ELR (cell line): ENCODE measurements at regions not wholly inside any gene's neighbourhood (a gene's known extent, or its start where the extent isn't known, plus 50 kb on each side); places are given as distances from the start of the nearest gene placed in this dataset.
"Not testable (repeated sequence)": the region's sequence is repeated elsewhere in the genome, so short reads cannot be mapped to it uniquely, and the experiment has no call there.

Experiments used
- DNase-seq: peaks from one replicate; pipeline ENCODE4 v3.0.0-alpha.2; 2015; ENCODE audit warnings: low read depth

GRCh38 chr6:56803594-56803993, 151.3 kb upstream of the BEND6 start:
- DNase-seq: peak; percentile 26

DNA sequence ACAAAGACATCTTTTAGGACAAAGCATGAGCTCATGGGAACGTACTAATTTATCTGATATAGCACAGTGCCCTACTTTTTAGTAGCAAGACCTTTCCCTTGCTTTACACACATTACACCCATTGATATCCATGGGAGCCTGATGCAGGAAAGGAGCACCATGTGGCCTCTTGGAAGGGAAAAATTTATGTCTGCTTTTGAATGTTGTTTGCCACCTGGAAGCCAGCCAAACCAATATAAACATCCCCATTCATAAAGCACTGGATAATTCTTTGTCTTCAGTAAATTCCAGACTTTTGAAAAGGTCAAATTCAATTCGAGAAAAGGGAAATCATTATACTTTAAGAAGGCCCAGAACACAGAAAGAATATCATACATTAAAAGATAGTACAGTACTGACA, 152.3 kb upstream of the BEND6 start:
- DNase-seq: peak; percentile 66

DNA sequence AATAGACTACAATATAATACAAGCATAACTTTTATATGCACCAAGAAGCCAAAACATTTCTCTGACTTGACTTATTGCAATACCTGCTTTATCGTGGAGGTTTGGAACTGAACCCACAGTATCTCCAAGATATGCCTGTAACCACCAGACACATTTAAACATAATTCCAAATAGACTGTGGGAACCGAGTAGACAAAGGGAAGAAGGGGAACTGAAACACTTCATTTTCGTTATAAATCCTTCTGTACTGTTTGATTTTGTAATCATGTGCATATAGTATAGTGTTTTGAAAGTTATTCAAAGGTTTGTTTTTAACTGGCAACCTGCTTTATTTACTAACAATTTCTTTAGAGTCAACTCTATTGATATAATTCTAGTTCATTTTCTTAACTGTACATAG, 154.9 kb upstream of the BEND6 start:
- DNase-seq: no peak

DNA sequence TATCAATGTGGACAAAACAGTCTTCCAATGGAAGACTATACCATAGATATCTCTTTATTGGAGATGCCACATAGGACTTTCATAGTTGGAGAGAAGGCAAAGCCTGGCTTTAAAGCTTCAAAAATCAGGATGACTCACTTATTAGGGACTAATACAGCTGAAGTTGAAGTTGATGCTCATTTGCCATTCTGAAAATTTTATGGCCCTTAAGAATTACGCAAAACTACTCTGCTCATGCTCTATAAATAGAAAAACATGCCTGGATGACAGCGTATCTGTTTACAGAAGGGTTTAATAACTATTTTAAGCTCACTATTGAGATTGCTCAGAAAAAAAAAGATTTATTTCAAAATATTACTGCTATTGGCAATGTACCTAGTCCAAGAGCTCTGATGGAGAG, 155.5 kb upstream of the DST start:
- DNase-seq: peak; percentile 58

- DNase-seq: peak; percentile 69
Measured at GRCh38 chr6:56796196-56796532, 153.5 kb upstream of the DST start.

- no peak for DNase-seq
Measured at GRCh38 chr6:56795466-56796195, 152.9 kb upstream of the DST start.

DNA sequence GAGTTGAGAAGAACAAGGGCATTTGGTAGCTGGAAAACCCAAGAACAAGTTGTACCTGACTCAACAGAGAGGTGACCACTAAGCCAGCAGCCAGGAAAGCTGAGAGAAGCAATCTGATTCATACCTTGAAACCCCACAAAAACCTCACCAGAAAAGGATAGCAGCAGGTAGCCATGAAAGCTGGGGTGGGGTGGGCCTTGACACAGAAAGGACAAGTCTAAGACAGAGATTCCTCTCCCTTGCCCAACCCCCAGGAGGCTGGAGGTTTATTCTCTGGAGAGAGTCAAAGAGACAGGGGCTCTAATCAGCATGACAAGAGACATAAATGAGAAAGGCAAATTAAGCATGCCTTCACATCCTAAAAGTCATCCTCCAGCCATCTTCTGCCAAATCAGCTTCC, 151.7 kb upstream of the DST start:
- DNase-seq: no peak

DNA sequence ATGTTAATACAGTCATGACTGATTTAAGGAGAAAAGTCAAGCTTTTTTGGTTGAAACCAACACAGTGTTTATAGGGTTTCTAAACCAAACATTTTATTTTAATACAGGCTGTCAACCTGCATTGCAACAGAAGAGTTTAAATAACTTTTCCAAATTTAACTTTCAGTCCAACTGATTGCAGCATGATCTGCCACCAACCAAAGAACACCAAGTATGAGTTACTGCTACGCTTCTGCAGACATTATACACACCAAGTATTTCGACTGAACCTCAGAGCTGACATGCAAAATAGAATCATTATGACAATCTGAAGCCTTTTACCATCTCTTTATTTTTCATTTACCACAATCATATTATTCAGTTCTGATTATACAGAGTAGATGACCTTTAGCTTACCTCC, 151.2 kb upstream of the DST start:
- no peak for DNase-seq

DNA sequence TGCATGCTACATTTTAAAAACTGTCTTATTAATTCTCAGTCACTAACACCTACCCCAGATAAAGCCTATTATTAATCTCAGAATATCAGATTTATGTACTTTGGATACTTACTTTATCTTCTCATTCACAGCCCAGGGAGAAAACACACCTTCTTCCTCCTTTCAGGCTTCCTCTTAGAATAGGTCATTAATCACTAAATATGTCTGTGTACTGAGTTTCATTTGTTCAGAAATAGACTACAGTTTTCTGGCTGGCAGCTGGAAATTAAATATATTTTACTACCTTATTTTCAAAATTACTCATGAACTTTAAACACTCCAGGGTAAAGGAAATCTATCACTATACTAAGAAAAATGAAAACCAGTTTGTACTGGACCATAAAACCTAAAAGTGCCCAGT, 147.7 kb upstream of the DST start:
- no peak for DNase-seq

DNA sequence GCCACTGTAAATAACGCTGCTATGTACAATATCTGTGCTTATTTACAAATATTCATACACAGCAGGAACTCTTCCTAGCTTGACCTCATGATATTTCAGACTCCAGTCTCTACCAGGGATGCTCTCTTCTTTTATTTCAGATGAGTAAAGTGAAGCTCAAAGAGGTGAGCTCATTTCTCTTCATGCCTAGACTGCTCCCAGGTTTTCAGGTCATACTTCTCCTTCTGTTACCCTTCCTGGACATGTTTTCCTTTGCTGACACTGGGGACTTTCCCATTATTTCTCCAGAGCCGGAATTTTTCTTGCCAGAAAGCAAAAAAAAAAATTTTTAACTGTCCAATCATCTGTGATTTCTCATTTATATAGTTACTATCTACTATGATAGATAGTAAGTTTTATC, 147.2 kb upstream of the DST start:
- no peak for DNase-seq

DNA sequence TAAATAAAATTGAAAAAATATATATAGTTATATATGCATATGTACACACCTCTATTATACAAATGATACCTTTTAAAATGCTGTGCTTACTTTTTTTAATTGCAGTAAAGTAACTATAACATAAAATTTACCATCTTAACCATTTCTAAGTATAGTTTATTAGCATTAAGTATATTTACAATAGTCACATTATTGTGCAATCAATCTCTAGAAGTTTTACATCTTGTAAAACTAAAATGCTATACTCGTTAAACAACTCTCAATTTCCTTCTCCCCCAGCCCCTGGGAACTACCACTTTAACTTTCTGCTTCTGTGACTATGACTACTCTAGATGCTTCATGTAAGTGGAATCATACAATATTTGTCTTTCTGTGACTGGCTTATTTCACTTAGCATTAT, 146.7 kb upstream of the DST start:
- no peak for DNase-seq

DNA sequence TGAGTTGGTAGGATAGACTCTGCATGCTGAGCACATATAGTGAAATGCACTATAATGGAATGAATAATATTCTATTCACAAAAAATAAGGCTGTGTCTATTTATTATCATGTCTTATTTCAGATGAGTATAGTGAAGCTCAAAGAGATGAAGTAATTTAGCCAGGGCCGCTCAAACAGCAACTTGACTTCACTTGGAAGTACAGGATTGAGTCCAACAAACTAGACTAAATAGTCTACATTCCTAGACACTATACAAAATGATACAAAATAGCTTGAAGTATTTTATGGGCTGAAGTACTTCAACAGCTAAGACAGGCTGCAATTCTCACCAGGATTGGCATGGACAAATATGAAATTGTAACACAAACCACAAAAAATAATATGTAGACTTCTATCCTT, 144.5 kb upstream of the DST start:
- DNase-seq: no peak

- DNase-seq: no peak
Measured at GRCh38 chr6:56786256-56786655, 143.6 kb upstream of the DST start.

DNA sequence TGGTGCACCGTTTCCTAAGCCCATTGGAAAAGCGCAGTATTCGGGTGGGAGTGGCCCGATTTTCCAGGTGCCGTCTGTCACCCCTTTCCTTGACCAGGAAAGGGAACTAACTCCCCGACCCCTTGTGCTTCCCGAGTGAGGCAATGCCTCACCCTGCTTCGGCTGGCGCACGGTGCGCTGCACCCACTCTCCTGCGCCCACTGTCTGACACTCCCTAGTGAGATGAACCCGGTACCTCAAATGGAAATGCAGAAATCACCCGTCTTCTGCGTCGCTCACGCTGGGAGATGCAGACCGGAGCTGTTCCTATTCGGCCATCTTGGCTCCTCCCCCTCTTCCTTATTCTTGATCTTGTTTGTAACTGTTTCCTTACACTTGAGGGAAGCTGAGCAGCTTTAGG, 142.8 kb upstream of the DST start:
- DNase-seq: not testable (repeated sequence)

GRCh38 chr6:56780109-56780508, 137.4 kb upstream of the DST start:
- DNase-seq: not testable (repeated sequence)

DNA sequence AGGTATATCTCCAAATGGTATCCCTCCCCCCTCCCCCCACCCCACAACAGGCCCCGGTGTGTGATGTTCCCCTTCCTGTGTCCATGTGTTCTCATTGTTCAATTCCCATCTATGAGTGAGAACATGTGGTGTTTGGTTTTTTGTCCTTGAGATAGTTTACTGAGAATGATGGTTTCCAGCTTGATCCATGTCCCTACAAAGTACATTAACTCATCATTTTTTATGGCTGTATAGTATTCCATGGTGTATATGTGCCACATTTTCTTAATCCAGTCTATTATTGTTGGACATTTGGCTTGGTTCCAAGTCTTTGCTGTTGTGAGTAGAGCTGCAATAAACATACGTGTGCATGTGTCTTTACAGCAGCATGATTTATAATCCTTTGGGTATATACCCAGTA, 135.8 kb upstream of the DST start:
- DNase-seq: not testable (repeated sequence)

DNA sequence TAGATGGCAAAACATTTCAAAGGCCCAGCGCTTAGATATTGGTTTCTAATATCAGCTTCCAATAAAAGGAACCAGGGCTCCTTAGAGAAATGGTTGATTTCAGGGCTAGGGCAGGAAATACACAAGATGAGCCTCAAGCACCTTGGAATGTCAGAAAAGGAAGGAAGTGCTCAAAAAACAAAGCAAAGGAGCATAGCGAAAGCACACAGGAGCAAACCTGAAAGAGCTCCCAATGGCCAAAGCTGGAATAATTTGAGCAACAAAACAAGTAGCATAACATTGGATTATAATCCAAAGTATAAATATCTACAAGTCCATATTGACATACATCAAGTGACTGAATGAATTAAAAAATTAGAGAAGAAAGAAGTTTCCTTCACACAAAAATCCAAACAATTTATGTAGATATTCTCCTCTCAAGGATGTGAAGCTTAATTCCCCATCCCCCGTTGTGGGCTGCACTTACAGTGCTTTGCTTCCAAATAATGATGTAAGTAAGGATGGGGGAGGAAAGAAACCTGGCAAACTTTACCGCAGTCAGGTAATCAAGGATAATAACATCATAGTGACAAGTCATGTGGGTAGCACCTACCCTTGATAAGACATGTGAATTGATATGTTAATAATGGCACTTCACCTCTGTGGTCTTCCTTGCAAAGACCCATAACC, 132.9 kb upstream of the DST start:
- DNase-seq: no peak

DNA sequence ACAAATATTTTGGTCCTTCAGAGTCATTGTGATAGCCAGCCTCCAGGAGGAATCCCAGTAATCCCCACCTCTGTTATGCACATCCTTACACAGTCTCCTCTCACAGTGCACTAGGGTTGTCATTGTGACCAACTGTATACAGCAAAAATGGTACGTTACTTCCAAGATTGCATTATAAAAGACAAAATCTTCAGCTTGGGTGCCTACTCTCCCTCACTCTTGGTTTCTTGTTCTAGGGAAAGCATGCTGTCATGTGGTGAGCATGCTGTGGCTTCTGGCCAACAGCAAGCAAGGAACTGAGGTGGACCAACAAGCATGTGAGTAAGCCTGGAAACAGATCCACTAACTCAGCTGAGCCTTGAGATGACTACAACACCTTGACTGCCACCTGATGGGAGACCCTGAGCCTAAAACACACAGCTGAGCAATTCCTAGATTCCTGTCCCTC, 130.1 kb upstream of the DST start:
- DNase-seq: peak; percentile 86

GRCh38 chr6:56771929-56772607, 129.4 kb upstream of the DST start:
- DNase-seq: no peak

GRCh38 chr6:56771189-56771588, 128.5 kb upstream of the DST start:
- peak; percentile 51 for DNase-seq

DNA sequence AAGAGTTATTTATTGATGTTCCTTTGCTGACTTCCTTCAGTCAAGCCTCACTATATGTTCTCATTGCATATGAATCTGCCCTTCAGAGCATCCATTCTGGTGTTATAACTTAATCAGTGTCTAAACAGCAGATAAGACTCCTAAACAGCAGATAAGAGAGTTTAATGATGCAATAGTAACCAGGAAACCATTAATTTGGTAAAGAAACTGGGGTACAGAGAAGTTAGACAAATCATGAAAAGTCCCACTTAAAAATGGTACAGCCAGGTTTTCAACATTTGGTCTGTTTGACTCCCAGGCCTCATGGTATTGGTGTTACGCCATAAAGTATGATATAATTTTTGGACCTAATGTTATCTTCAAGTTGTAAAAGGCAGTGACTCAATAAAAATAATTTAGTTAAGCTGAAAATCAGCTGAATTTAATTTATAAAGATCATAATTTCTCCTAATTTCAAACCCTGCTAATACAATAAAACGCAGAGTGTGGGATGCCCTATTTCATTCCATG, 127.4 kb upstream of the DST start:
- DNase-seq: no peak

GRCh38 chr6:56767892-56768531, 125.3 kb upstream of the DST start:
- DNase-seq: no peak

DNA sequence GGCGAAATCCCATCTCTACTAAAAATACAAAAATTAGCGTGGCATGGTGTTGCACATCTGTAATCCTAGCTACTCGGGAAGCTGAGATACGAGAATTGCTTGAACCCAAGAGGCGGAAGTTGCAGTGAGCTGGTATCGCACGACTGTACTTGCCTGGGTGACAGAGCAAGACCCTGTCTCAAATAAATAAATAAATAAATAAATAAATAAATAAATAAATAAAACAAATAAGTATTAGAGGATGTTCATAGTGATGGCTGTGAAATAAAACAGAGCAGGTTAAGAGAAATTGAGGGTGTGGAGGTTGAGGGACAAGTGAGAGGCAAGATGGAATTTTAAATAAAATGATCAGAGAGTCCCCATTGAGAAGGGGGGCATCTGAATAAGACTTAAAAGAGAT, 124.7 kb upstream of the DST start:
- no peak for DNase-seq
